Fibroblast of the aortic adventitia (primary cell): ENCODE measurements at regions not wholly inside any gene's neighbourhood (a gene's known extent, or its start where the extent isn't known, plus 50 kb on each side); places are given as distances from the start of the nearest gene placed in this dataset.

Experiments used
- DNase-seq: peaks from one replicate; pipeline ENCODE4 v3.0.0-alpha.2; 2010; ENCODE audit warnings: low read depth
- H3K4me3 ChIP-seq: 2 replicates; pipeline ENCODE4 v1.5.1; 2011; ENCODE audit warnings: low read depth, mild to moderate bottlenecking, control low read depth, low read length, moderate library complexity
- TF ChIP-seq, protein P1 (sequence below): IDR thresholded peaks from 2 replicates; pipeline ENCODE4 v1.5.1; 2011; ENCODE audit warnings: mild to moderate bottlenecking, low read length, control low read depth, inconsistent platforms; ENCODE audit not compliant: insufficient read depth

- DNase-seq, result no peak
- TF ChIP-seq, protein P1, sequence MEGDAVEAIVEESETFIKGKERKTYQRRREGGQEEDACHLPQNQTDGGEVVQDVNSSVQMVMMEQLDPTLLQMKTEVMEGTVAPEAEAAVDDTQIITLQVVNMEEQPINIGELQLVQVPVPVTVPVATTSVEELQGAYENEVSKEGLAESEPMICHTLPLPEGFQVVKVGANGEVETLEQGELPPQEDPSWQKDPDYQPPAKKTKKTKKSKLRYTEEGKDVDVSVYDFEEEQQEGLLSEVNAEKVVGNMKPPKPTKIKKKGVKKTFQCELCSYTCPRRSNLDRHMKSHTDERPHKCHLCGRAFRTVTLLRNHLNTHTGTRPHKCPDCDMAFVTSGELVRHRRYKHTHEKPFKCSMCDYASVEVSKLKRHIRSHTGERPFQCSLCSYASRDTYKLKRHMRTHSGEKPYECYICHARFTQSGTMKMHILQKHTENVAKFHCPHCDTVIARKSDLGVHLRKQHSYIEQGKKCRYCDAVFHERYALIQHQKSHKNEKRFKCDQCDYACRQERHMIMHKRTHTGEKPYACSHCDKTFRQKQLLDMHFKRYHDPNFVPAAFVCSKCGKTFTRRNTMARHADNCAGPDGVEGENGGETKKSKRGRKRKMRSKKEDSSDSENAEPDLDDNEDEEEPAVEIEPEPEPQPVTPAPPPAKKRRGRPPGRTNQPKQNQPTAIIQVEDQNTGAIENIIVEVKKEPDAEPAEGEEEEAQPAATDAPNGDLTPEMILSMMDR, result no peak
- H3K4me3 ChIP-seq, result no peak overlapping the region
Observed at GRCh38 chr6:159349915-159350314, 180.7 kb downstream of the FNDC1 start.

- H3K4me3 ChIP-seq, result no peak overlapping the region
- DNase-seq, result no peak
- TF ChIP-seq, protein P1, result no peak
Observed at GRCh38 chr6:159343709-159344108, 174.5 kb downstream of the FNDC1 start.

GRCh38 chr6:159342146-159342545 is 172.9 kb downstream of the FNDC1 start:
- no peak overlapping the region for H3K4me3 ChIP-seq
- no peak for DNase-seq
- TF ChIP-seq, protein P1, result no peak

DNA sequence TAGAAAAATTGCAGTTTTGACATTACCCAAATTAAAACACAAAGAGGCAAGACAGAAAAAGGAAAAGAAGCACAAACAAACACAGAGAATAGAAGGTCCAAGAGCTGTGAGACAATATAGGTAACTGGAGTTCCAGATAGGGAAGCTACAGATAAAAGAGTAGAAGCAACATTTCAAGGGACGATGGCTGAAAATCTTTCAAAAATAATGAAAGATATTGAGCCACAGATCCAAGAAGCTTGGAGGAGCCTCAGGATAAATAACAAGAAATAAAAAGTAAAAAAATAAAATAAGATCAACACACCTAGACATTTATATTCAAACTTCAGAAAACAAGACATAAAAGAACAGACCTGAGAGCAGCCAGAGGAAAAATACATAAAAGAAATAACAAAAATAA is 164.9 kb downstream of the FNDC1 start:
- DNase-seq, result no peak
- H3K4me3 ChIP-seq, result no peak overlapping the region
- TF ChIP-seq, protein P1, result no peak

- no peak for DNase-seq
- H3K4me3 ChIP-seq, result no peak overlapping the region
- TF ChIP-seq, protein P1, result no peak
Observed at GRCh38 chr6:159331451-159331850, 162.3 kb downstream of the FNDC1 start.

DNA sequence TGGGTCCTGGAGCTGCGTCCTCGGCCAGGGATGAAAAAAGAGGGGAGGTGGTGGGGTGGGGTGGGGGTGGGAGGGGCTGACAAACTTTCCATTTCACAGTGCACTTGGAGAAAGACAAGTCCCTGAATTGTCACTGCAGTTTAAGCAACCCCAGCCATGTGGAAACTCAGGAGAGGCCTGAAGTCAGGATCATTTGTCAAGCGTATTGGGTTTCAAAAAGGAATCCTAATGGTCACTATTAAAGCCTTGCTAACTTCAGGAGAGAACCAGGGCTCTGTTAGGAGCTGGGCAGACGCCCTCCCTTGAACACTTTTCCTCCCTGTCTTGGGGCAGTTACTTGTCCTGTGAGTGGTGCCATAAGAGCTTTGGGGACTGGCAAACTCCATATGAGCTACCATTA is 159.9 kb downstream of the FNDC1 start:
- DNase-seq, result no peak

GRCh38 chr6:159328052-159328451 is 158.9 kb downstream of the FNDC1 start:
- DNase-seq, result no peak
- H3K4me3 ChIP-seq, result no peak overlapping the region
- TF ChIP-seq, protein P1, result no peak

More for the DNA sequence above, 159.9 kb downstream of the FNDC1 start:
- TF ChIP-seq, protein P1, result no peak
- no peak overlapping the region for H3K4me3 ChIP-seq
